Prostate gland (tissue), 2 donors: ENCODE measurements at regions not wholly inside any gene's neighbourhood (a gene's known extent, or its start where the extent isn't known, plus 50 kb on each side); places are given as distances from the start of the nearest gene placed in this dataset.
"Not testable (repeated sequence)": the region's sequence is repeated elsewhere in the genome, so short reads cannot be mapped to it uniquely, and the experiment has no call there.

Experiments used
- POLR2A ChIP-seq: fragments of 450-650 bp; IDR thresholded peaks from one replicate; pipeline ENCODE4 v1.6.1; 2016; ENCODE audit warnings: antibody characterized with exemption, mild to moderate bottlenecking
- POLR2AphosphoS5 ChIP-seq: sonication (generic); formaldehyde crosslinking; IDR thresholded peaks from one replicate; pipeline ENCODE4 v1.6.1; 2017; ENCODE audit warnings: antibody characterized with exemption
- TF ChIP-seq, protein P1 (sequence below), 4 experiments: fragments of 200-600 bp in 2 of 4; fragments of 450-650 bp in 2 of 4; sonication (generic) in 2 of 4; IDR thresholded peaks; 1 replicate in 3 of 4; 2 replicates in 1 of 4; pipeline ENCODE4 v1.5.1; 2016 to 2019; ENCODE audit warnings: antibody characterized with exemption in 4 of 4, mild to moderate bottlenecking in 2 of 4, moderate library complexity in 2 of 4

- TF ChIP-seq, protein P1, sequence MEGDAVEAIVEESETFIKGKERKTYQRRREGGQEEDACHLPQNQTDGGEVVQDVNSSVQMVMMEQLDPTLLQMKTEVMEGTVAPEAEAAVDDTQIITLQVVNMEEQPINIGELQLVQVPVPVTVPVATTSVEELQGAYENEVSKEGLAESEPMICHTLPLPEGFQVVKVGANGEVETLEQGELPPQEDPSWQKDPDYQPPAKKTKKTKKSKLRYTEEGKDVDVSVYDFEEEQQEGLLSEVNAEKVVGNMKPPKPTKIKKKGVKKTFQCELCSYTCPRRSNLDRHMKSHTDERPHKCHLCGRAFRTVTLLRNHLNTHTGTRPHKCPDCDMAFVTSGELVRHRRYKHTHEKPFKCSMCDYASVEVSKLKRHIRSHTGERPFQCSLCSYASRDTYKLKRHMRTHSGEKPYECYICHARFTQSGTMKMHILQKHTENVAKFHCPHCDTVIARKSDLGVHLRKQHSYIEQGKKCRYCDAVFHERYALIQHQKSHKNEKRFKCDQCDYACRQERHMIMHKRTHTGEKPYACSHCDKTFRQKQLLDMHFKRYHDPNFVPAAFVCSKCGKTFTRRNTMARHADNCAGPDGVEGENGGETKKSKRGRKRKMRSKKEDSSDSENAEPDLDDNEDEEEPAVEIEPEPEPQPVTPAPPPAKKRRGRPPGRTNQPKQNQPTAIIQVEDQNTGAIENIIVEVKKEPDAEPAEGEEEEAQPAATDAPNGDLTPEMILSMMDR (IDR thresholded peaks at IDR 0.05): not testable (repeated sequence)
- not testable (repeated sequence) for TF ChIP-seq POLR2A, POLR2AphosphoS5
Measured at GRCh38 chr15:81636064-81636463, 262.1 kb upstream of the TMC3 start.
